HG02798 (cell line): ENCODE measurements at regions not wholly inside any gene's neighbourhood (a gene's known extent, or its start where the extent isn't known, plus 50 kb on each side); places are given as distances from the start of the nearest gene placed in this dataset.
"Not testable (repeated sequence)": the region's sequence is repeated elsewhere in the genome, so short reads cannot be mapped to it uniquely, and the experiment has no call there.

ENCODE experiments used
- ATAC-seq: cut with Tn5 transposase; IDR thresholded peaks from one replicate; pipeline ENCODE4 v1.9.1; 2021; ENCODE audit warnings: mild to moderate bottlenecking; ENCODE audit not compliant: unreplicated experiment, poor library complexity

GRCh38 chr1:99496067-99496466 is 149.8 kb upstream of the PALMD start:
- no peak for ATAC-seq

GRCh38 chr1:99497690-99498089 is 148.2 kb upstream of the PALMD start:
- no peak for ATAC-seq

GRCh38 chr1:99500541-99500940 is 145.4 kb upstream of the PALMD start:
- no peak for ATAC-seq

- ATAC-seq: no peak
Observed at GRCh38 chr1:99501871-99502270, 144.0 kb upstream of the PALMD start.

DNA sequence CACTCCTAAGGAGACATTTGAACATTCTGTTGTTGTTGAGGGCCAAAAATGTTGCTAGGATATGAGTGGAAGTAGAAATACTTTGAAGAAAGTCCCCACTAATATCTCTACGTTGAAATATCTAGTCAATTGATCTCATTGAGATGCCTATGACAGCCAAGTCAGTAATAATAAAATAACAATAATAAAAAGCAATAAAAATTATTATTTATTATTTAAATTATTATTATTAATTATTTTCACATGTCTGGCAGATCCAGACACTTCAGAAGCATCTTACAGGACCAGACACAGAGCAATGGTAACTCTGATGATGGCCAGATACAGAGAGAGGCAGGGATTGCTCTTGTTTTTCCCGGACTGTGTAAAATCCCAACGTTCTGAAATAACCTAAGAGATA is 143.5 kb upstream of the PALMD start:
- no peak for ATAC-seq

GRCh38 chr1:99503276-99503747 is 142.6 kb upstream of the PALMD start:
- ATAC-seq: no peak

- no peak for ATAC-seq
Observed at GRCh38 chr1:99504287-99504686, 141.6 kb upstream of the PALMD start.

GRCh38 chr1:99506631-99507030 is 139.3 kb upstream of the PALMD start:
- ATAC-seq: no peak

- ATAC-seq: not testable (repeated sequence)
Observed at GRCh38 chr1:99507446-99507845, 138.5 kb upstream of the PALMD start.

GRCh38 chr1:99507906-99508732 is 137.8 kb upstream of the PALMD start:
- ATAC-seq: no peak

GRCh38 chr1:99508733-99509445 is 137.0 kb upstream of the PALMD start:
- ATAC-seq: not testable (repeated sequence)

DNA sequence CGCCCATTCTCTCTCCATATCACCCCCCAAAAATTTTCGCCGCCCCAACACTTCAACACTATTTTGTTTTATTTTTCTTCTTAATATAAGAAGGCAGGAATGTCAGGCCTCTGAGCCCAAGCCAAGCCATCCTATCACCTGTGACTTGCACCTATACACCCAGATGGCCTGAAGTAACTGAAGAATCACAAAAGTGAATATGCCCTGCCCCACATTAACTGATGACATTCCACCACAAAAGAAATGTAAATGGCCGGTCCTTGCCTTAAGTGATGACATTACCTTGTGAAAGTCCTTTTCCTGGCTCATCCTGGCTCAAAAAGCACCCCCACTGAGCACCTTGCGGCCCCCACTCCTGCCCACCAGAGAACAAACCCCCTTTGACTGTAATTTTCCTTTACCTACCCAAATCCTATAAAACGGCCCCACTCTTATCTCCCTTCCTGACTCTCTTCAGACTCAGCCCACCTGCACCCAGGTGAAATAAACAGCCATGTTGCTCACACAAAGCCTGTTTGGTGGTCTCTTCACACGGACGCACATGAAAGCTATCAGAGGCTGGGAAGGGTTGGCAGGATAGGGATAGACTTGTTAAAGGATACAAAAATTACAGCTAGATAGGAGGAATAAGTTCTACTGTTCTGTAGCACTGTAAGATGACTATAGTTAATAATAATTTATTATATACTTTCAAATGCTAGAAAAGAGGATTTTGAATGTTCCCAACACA is 130.9 kb upstream of the PALMD start:
- not testable (repeated sequence) for ATAC-seq

DNA sequence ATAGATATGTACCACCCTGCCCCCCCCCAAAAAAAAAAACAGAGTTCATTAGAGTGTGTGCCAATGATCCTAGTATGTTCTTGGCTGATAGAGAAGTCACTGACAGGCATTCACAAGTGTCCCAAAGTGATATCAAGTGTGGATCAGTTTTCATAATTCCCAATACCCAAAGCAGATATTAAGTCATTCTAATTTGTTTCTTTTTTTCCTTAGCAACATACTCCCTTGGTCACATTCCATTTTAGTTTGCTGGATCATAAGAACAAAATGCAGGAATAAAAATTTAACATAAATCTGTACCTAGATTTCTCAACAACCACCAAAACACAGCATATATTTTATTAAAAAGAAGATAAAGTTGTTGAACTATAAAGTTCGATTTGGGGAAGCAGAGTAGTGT is 129.8 kb upstream of the PALMD start:
- no peak for ATAC-seq

GRCh38 chr1:99520121-99520520 is 125.8 kb upstream of the PALMD start:
- no peak for ATAC-seq

DNA sequence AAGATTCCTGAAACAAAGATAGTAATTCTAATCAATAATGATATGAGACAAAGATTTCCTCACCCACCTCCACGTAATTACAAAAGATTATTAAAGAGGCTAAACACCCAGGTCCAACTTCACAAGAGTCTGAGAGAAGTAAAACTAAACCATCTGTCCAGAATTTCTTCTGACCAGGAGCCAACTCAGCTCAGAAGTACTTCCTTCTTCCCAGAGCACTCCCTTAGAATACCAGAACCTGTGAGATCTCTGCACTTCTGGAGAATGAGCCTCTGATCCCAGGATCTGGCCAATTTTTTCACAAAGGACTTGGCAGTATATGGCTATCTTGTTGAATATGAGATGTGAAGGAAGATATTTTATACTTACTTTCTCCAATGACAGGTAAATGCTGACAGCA is 120.6 kb upstream of the PALMD start:
- ATAC-seq: no peak

DNA sequence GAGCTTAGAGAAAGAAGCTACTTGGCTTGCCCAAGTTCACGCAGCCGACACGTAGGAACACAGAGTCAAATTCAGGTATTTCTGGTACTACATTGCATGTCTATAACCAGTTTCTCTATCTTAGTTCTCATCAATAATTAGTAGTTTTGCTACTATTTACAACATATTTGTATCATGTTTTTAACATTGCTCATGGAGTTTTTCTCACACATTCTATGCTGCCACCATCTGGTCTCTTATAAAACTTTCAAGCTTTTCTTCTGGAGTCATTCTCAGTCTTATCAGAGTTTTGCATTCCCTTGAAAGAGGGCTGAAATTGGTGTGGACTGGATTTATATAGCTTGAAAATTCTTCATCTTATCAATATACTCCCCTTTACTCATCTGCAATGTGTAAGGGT is 118.8 kb upstream of the PALMD start:
- ATAC-seq: no peak

GRCh38 chr1:99527545-99527944 is 118.4 kb upstream of the PALMD start:
- no peak for ATAC-seq

GRCh38 chr1:99529002-99529401 is 116.9 kb upstream of the PALMD start:
- ATAC-seq: no peak

GRCh38 chr1:99531578-99532275 is 114.2 kb upstream of the PALMD start:
- ATAC-seq: no peak

DNA sequence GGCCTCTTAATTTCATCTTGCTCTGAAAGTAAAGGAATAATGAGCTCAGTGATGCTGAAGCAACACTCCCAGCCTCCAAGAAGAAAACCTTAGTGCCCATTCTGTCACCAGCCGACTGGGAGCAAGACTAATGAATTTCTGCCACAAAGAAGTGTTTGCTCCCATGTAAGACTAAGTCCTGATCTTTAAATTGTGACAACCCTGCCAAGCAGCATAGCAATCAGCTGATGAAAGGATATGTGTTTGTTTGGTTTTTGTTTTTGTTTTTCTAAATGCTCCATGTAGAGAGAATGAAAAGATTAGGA is 113.7 kb upstream of the PALMD start:
- no peak for ATAC-seq
